Lower leg skin (tissue), 4 donors: ENCODE measurements at regions not wholly inside any gene's neighbourhood (a gene's known extent, or its start where the extent isn't known, plus 50 kb on each side); places are given as distances from the start of the nearest gene placed in this dataset.
A peak's percentile ranks its signal among the peaks of the same experiment; 100 is the strongest.

Experiments
- DNase-seq, 2 donors: peaks; one replicate each; pipeline ENCODE4 v3.0.0-alpha.2; 2019; ENCODE audit warnings: low spot score in 2 of 2
- H3K4me3 ChIP-seq: fragments of 200-600 bp; sonication (generic); 2 replicates; pipeline ENCODE4 v1.5.1; 2017; ENCODE audit warnings: mild to moderate bottlenecking, low read depth; ENCODE audit not compliant: poor library complexity, severe bottlenecking
- CTCF ChIP-seq, 3 donors: fragments of 450-650 bp; IDR thresholded peaks; one replicate each; pipeline ENCODE4 v1.5.1; 2016; ENCODE audit warnings: antibody characterized with exemption in 3 of 3, mild to moderate bottlenecking in 3 of 3, moderate library complexity in 2 of 3
- POLR2A ChIP-seq, 2 donors: fragments of 450-650 bp; IDR thresholded peaks; one replicate each; pipeline ENCODE4 v1.6.1; 2016 to 2017; ENCODE audit warnings: antibody characterized with exemption in 2 of 2, mild to moderate bottlenecking in 1 of 2, moderate library complexity in 1 of 2
- WGBS, 2 donors: methylation state at CpG; one replicate each; pipeline ENCODE4 v1.1.5; 2018; 5-methylcytosine and 5-hydroxymethylcytosine counted together
- intact Hi-C: fragments of 100-400 bp; cut with DNase I; formaldehyde crosslinking; loops from one replicate; pipeline ENCODE4 v1.15.0; 2023; ENCODE audit warnings: low total_unique reads

- DNase-seq: peak in 1 of 2 donors; percentile 93
- H3K4me3 ChIP-seq: no peak overlapping the region
- TF ChIP-seq POLR2A (IDR thresholded peaks at IDR 0.05): no peak
- no peak for TF ChIP-seq CTCF (IDR thresholded peaks at IDR 0.05)
Measured at GRCh38 chr5:171667341-171668096, 118.1 kb upstream of the SMIM23 start.

GRCh38 chr5:171668097-171668412 lies 117.6 kb upstream of the SMIM23 start:
- no peak for TF ChIP-seq CTCF (IDR thresholded peaks at IDR 0.05)
- no peak for TF ChIP-seq POLR2A (IDR thresholded peaks at IDR 0.05)
- 64 to 75% methylated on average over 12 to 17 of the region's 17 CpGs for WGBS, 2 donors
- no peak overlapping the region for H3K4me3 ChIP-seq
- intact Hi-C loops: no loop called here
- DNase-seq: no peak

More at GRCh38 chr5:171667341-171668096, 118.1 kb upstream of the SMIM23 start:
- WGBS, 2 donors: 21 to 48% methylated on average over 27 to 30 of the region's 30 CpGs
- intact Hi-C loops: no loop called here

GRCh38 chr5:171669571-171669970 lies 116.0 kb upstream of the SMIM23 start:
- intact Hi-C loops: no loop called here
- no peak overlapping the region for H3K4me3 ChIP-seq
- no peak for DNase-seq
- TF ChIP-seq CTCF (IDR thresholded peaks at IDR 0.05): no peak
- TF ChIP-seq POLR2A (IDR thresholded peaks at IDR 0.05): no peak

- DNase-seq: no peak
- TF ChIP-seq POLR2A (IDR thresholded peaks at IDR 0.05) (no peak), CTCF (IDR thresholded peaks at IDR 0.05) (no peak)
Measured at GRCh38 chr5:171672556-171672955, 113.1 kb upstream of the SMIM23 start.

GRCh38 chr5:171673328-171673727 lies 112.3 kb upstream of the SMIM23 start:
- intact Hi-C loops: no loop called here
- H3K4me3 ChIP-seq: no peak overlapping the region
- no peak for DNase-seq
- TF ChIP-seq POLR2A (IDR thresholded peaks at IDR 0.05) (no peak), CTCF (IDR thresholded peaks at IDR 0.05) (no peak)
- WGBS, 2 donors: 64 to 75% methylated on average over 1 of the region's 1 CpG

More at GRCh38 chr5:171672556-171672955, 113.1 kb upstream of the SMIM23 start:
- intact Hi-C loops: no loop called here
- H3K4me3 ChIP-seq: no peak overlapping the region
- WGBS, 2 donors: 94 to 95% methylated on average over 6 of the region's 6 CpGs

- DNase-seq: no peak
- TF ChIP-seq POLR2A (IDR thresholded peaks at IDR 0.05) (no peak), CTCF (IDR thresholded peaks at IDR 0.05) (no peak)
- intact Hi-C loops: no loop called here
- H3K4me3 ChIP-seq: no peak overlapping the region
Measured at GRCh38 chr5:171673840-171674239, 111.8 kb upstream of the SMIM23 start.
